Gastrocnemius medialis (tissue), 4 donors: ENCODE measurements at regions not wholly inside any gene's neighbourhood (a gene's known extent, or its start where the extent isn't known, plus 50 kb on each side); places are given as distances from the start of the nearest gene placed in this dataset.

Experiments used
- ATAC-seq, 2 donors: fragments of 150-250 bp; one replicate each; pipeline ENCODE4 v1.9.1; 2016
- DNase-seq, 2 donors: peaks; one replicate each; pipeline ENCODE4 v3.0.0-alpha.2; 2019
- H3K27ac ChIP-seq, 4 donors: fragments of 200-600 bp; sonication (generic); 1 replicate in 1 of 4; 2 replicates in 3 of 4; pipeline ENCODE4 v1.5.1; 2016 to 2018; ENCODE audit warnings: mild to moderate bottlenecking in 2 of 4, moderate library complexity in 1 of 4
- H3K27me3 ChIP-seq, 3 donors: fragments of 200-600 bp; sonication (generic) in 2 of 3; 1 replicate in 1 of 3; 2 replicates in 2 of 3; pipeline versions ENCODE4 v1.5.1 to v1.6.0; 2016 to 2019; ENCODE audit warnings: mild to moderate bottlenecking in 1 of 3, moderate library complexity in 1 of 3
- H3K36me3 ChIP-seq, 2 donors: fragments of 200-600 bp; sonication (generic) in 1 of 2; one replicate each; pipeline ENCODE4 v1.5.1; 2017 to 2018
- H3K4me1 ChIP-seq, 2 donors: fragments of 200-600 bp; sonication (generic) in 1 of 2; one replicate each; pipeline ENCODE4 v1.5.1; 2016 to 2017; ENCODE audit warnings: mild to moderate bottlenecking in 2 of 2
- H3K4me3 ChIP-seq, 4 donors: fragments of 200-600 bp; sonication (generic) in 3 of 4; 1 replicate in 1 of 4; 2 replicates in 3 of 4; pipeline ENCODE4 v1.5.1; 2016 to 2019; ENCODE audit warnings: mild to moderate bottlenecking in 2 of 4
- H3K9me3 ChIP-seq, 3 donors: fragments of 200-600 bp; sonication (generic) in 2 of 3; 1 replicate in 1 of 3; 2 replicates in 2 of 3; pipeline ENCODE4 v1.5.1; 2016 to 2019
- CTCF ChIP-seq, 5 experiments: fragments of 450-650 bp in 3 of 5; fragments of 200-600 bp in 2 of 5; sonication (generic) in 2 of 5; IDR thresholded peaks in 4 of 5; conservative IDR thresholded peaks in 1 of 5; 1 replicate in 4 of 5; 2 replicates in 1 of 5; pipeline ENCODE4 v1.5.1; 2016 to 2019; ENCODE audit warnings: antibody characterized with exemption in 5 of 5, mild to moderate bottlenecking in 3 of 5, moderate library complexity in 3 of 5
- POLR2A ChIP-seq, 2 donors: fragments of 450-650 bp; IDR thresholded peaks; one replicate each; pipeline ENCODE4 v1.6.1; 2017; ENCODE audit warnings: antibody characterized with exemption in 2 of 2, mild to moderate bottlenecking in 2 of 2, moderate library complexity in 2 of 2
- in situ Hi-C, 4 donors: fragments of 200-750 bp; cut with MboI; loops; one replicate each; pipeline versions ENCODE4 v1.15.0 to v1.8.0; 2017; ENCODE audit warnings: low sequenced_read_pairs in 4 of 4
- intact Hi-C: fragments of 100-400 bp; cut with DNase I; formaldehyde crosslinking; loops from one replicate; pipeline ENCODE4 v1.15.1; 2023; ENCODE audit warnings: low total_unique reads

- no peaks in the 10 kb centered on the region for H3K4me1 ChIP-seq
- no peaks in the 10 kb centered on the region for H3K9me3 ChIP-seq
- no peak overlapping the region for H3K4me3 ChIP-seq
- intact Hi-C loops (no loop called here), in situ Hi-C loops (no loop called here)
- no peak for ATAC-seq
- DNase-seq, result no peak
- H3K27ac ChIP-seq, result no peak overlapping the region
- H3K36me3 ChIP-seq, result no peaks in the 10 kb centered on the region
- no peaks in the 10 kb centered on the region for H3K27me3 ChIP-seq
- TF ChIP-seq CTCF (IDR thresholded peaks at IDR 0.05 in 4 of 5, conservative IDR thresholded peaks at IDR 0.05 in 1 of 5) (no peak), POLR2A (IDR thresholded peaks at IDR 0.05) (no peak)
Observed at GRCh38 chr4:63171341-63171740, 1237.9 kb downstream of the TECRL start.

GRCh38 chr4:63170923-63171322, 1238.3 kb downstream of the TECRL start:
- no peak for ATAC-seq
- intact Hi-C loops (no loop called here), in situ Hi-C loops (no loop called here)
- no peak overlapping the region for H3K27ac ChIP-seq
- no peak for TF ChIP-seq POLR2A (IDR thresholded peaks at IDR 0.05)
- H3K4me3 ChIP-seq, result no peak overlapping the region
- no peaks in the 10 kb centered on the region for H3K4me1 ChIP-seq
- DNase-seq, result no peak
- no peaks in the 10 kb centered on the region for H3K9me3 ChIP-seq
- no peaks in the 10 kb centered on the region for H3K36me3 ChIP-seq
- H3K27me3 ChIP-seq, result no peaks in the 10 kb centered on the region

GRCh38 chr4:63169836-63170235, 1239.4 kb downstream of the TECRL start:
- no peaks in the 10 kb centered on the region for H3K9me3 ChIP-seq
- H3K27me3 ChIP-seq, result no peaks in the 10 kb centered on the region
- no peak for TF ChIP-seq POLR2A (IDR thresholded peaks at IDR 0.05)
- TF ChIP-seq CTCF (IDR thresholded peaks at IDR 0.05 in 4 of 5, conservative IDR thresholded peaks at IDR 0.05 in 1 of 5), result no peak
- ATAC-seq, result no peak
- intact Hi-C loops (no loop called here), in situ Hi-C loops (no loop called here)
- no peak for DNase-seq
- H3K36me3 ChIP-seq, result no peaks in the 10 kb centered on the region
- H3K4me1 ChIP-seq, result no peaks in the 10 kb centered on the region
- no peak overlapping the region for H3K27ac ChIP-seq
- H3K4me3 ChIP-seq, result no peak overlapping the region

- Histone ChIP-seq H3K36me3 (no peaks in the 10 kb centered on the region), H3K27me3 (no peaks in the 10 kb centered on the region), H3K4me1 (no peaks in the 10 kb centered on the region), H3K9me3 (no peaks in the 10 kb centered on the region), H3K4me3 (no peak overlapping the region), H3K27ac (no peak overlapping the region)
- DNase-seq (no peak), ATAC-seq (no peak)
- no peak for TF ChIP-seq POLR2A (IDR thresholded peaks at IDR 0.05)
- no peak for TF ChIP-seq CTCF (IDR thresholded peaks at IDR 0.05 in 4 of 5, conservative IDR thresholded peaks at IDR 0.05 in 1 of 5)
- in situ Hi-C loops (no loop called here), intact Hi-C loops (no loop called here)
Observed at GRCh38 chr4:63155561-63155960, 1253.7 kb downstream of the TECRL start.

GRCh38 chr4:63123441-63123840, 1285.8 kb downstream of the TECRL start:
- no peaks in the 10 kb centered on the region for H3K4me1 ChIP-seq
- ATAC-seq (no peak), DNase-seq (no peak)
- in situ Hi-C loops, result no loop called here
- intact Hi-C loops, result no loop called here
- no peaks in the 10 kb centered on the region for H3K36me3 ChIP-seq
- TF ChIP-seq CTCF (IDR thresholded peaks at IDR 0.05 in 4 of 5, conservative IDR thresholded peaks at IDR 0.05 in 1 of 5) (no peak), POLR2A (IDR thresholded peaks at IDR 0.05) (no peak)
- H3K27ac ChIP-seq, result no peak overlapping the region
- no peaks in the 10 kb centered on the region for H3K27me3 ChIP-seq
- H3K9me3 ChIP-seq, result no peaks in the 10 kb centered on the region
- no peak overlapping the region for H3K4me3 ChIP-seq
